ENCODE measurements at regions not wholly inside any gene's neighbourhood (a gene's known extent, or its start where the extent isn't known, plus 50 kb on each side); places are given as distances from the start of the nearest gene placed in this dataset.
"Not testable (repeated sequence)": the region's sequence is repeated elsewhere in the genome, so short reads cannot be mapped to it uniquely, and the experiment has no call there.

GRCh38 chr4:116303736-116304188, 781.6 kb downstream of the TRAM1L1 start:
- no peak for DNase-seq (ENCODE audit: low spot score)

- DNase-seq (ENCODE audit: low spot score) = no peak
Measured at GRCh38 chr4:116302990-116303735, 782.2 kb downstream of the TRAM1L1 start.

- no peak for DNase-seq (ENCODE audit: low spot score)
Measured at GRCh38 chr4:116275006-116275405, 810.4 kb downstream of the TRAM1L1 start.

GRCh38 chr4:116272336-116272735, 813.0 kb downstream of the TRAM1L1 start:
- DNase-seq (ENCODE audit: low spot score) = no peak

- DNase-seq (ENCODE audit: low spot score) = not testable (repeated sequence)
Measured at GRCh38 chr4:116260931-116261330, 824.4 kb downstream of the TRAM1L1 start.

GRCh38 chr4:116244771-116245170, 840.6 kb downstream of the TRAM1L1 start:
- DNase-seq (ENCODE audit: low spot score) = no peak

- DNase-seq (ENCODE audit: low spot score) = no peak
Measured at GRCh38 chr4:116243431-116243830, 841.9 kb downstream of the TRAM1L1 start.

- no peak for DNase-seq (ENCODE audit: low spot score)
Measured at GRCh38 chr4:116233971-116234370, 851.4 kb downstream of the TRAM1L1 start.

- DNase-seq (ENCODE audit: low spot score) = not testable (repeated sequence)
Measured at GRCh38 chr4:116231999-116232398, 853.4 kb downstream of the TRAM1L1 start.

- DNase-seq (ENCODE audit: low spot score) = no peak
Measured at GRCh38 chr4:116229420-116229819, 856.0 kb downstream of the TRAM1L1 start.

GRCh38 chr4:116223040-116223732, 862.2 kb downstream of the TRAM1L1 start:
- no peak for DNase-seq (ENCODE audit: low spot score)

GRCh38 chr4:116217781-116218180, 867.6 kb downstream of the TRAM1L1 start:
- no peak for DNase-seq (ENCODE audit: low spot score)

- DNase-seq (ENCODE audit: low spot score) = no peak
Measured at GRCh38 chr4:116215622-116216021, 869.8 kb downstream of the TRAM1L1 start.

- no peak for DNase-seq (ENCODE audit: low spot score)
Measured at GRCh38 chr4:116202524-116202923, 882.9 kb downstream of the TRAM1L1 start.

GRCh38 chr4:116197317-116197809, 888.0 kb downstream of the TRAM1L1 start:
- no peak for DNase-seq (ENCODE audit: low spot score)

GRCh38 chr4:116183241-116183640, 902.1 kb downstream of the TRAM1L1 start:
- DNase-seq (ENCODE audit: low spot score) = no peak

GRCh38 chr4:116180157-116180601, 905.2 kb downstream of the TRAM1L1 start:
- no peak for DNase-seq (ENCODE audit: low spot score)

- not testable (repeated sequence) for DNase-seq (ENCODE audit: low spot score)
Measured at GRCh38 chr4:116151371-116151770, 934.0 kb downstream of the TRAM1L1 start.

- no peak for DNase-seq (ENCODE audit: low spot score)
Measured at GRCh38 chr4:116150152-116150551, 935.2 kb downstream of the TRAM1L1 start.

- no peak for DNase-seq (ENCODE audit: low spot score)
Measured at GRCh38 chr4:116143198-116143597, 942.2 kb downstream of the TRAM1L1 start.

- no peak for DNase-seq (ENCODE audit: low spot score)
Measured at GRCh38 chr4:116132946-116133345, 952.4 kb downstream of the TRAM1L1 start.

- DNase-seq (ENCODE audit: low spot score) = no peak
Measured at GRCh38 chr4:116126794-116127193, 958.6 kb downstream of the TRAM1L1 start.

GRCh38 chr4:116122124-116122523, 963.3 kb downstream of the TRAM1L1 start:
- no peak for DNase-seq (ENCODE audit: low spot score)
